BE2C (cell line): ENCODE measurements at regions not wholly inside any gene's neighbourhood (a gene's known extent, or its start where the extent isn't known, plus 50 kb on each side); places are given as distances from the start of the nearest gene placed in this dataset.
"Not testable (repeated sequence)": the region's sequence is repeated elsewhere in the genome, so short reads cannot be mapped to it uniquely, and the experiment has no call there.

Source experiments
- DNase-seq: peaks from one replicate; pipeline ENCODE4 v3.0.0-alpha.2; 2020
- H3K27me3 ChIP-seq: fragments of 250-450 bp; sonication (Bioruptor Pico); 2 replicates; pipeline ENCODE4 v1.5.1; 2020; ENCODE audit warnings: mild to moderate bottlenecking
- H3K36me3 ChIP-seq: fragments of 250-450 bp; sonication (Bioruptor Pico); 2 replicates; pipeline ENCODE4 v1.5.1; 2020; ENCODE audit warnings: mild to moderate bottlenecking
- H3K4me1 ChIP-seq: fragments of 250-450 bp; sonication (Bioruptor Pico); 2 replicates; pipeline ENCODE4 v1.5.1; 2020
- H3K4me3 ChIP-seq: 2 replicates; pipeline ENCODE4 v1.5.1; 2011; ENCODE audit warnings: low read depth, low read length
- H3K9me3 ChIP-seq: fragments of 250-450 bp; sonication (Bioruptor Pico); 2 replicates; pipeline ENCODE4 v1.5.1; 2020
- TF ChIP-seq, protein P1 (sequence below): IDR thresholded peaks from 2 replicates; pipeline ENCODE4 v1.5.1; 2012; ENCODE audit warnings: mild to moderate bottlenecking, low read depth, low read length

DNA sequence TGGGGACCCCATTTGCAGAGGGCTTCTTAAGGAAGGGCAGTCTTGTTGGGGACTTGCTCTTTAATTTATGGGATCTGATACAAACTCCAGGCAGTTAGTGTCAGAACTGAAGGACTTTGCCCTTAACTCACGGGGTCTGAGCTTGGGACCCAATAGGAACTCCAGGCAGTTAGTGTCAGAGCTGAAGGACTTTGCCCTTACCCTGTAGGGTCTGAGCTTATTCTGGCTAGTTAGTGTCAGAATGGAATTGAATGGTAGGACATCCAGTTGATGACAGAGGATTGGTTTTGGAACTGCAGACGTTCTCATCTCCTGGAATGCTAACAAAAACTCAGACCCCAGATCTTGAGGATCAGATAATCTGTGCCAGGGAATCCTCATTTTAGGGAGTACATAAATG lies 256.9 kb upstream of the COPS8 start:
- peaks cover 15% of the 10 kb centered on the region; the same call in 1 of the 2 replicates for H3K27me3 ChIP-seq
- no peaks in the 10 kb centered on the region for H3K9me3 ChIP-seq
- DNase-seq, result no peak
- no peak overlapping the region for H3K4me3 ChIP-seq
- no peaks in the 10 kb centered on the region for H3K4me1 ChIP-seq
- no peaks in the 10 kb centered on the region for H3K36me3 ChIP-seq
- TF ChIP-seq, protein P1, sequence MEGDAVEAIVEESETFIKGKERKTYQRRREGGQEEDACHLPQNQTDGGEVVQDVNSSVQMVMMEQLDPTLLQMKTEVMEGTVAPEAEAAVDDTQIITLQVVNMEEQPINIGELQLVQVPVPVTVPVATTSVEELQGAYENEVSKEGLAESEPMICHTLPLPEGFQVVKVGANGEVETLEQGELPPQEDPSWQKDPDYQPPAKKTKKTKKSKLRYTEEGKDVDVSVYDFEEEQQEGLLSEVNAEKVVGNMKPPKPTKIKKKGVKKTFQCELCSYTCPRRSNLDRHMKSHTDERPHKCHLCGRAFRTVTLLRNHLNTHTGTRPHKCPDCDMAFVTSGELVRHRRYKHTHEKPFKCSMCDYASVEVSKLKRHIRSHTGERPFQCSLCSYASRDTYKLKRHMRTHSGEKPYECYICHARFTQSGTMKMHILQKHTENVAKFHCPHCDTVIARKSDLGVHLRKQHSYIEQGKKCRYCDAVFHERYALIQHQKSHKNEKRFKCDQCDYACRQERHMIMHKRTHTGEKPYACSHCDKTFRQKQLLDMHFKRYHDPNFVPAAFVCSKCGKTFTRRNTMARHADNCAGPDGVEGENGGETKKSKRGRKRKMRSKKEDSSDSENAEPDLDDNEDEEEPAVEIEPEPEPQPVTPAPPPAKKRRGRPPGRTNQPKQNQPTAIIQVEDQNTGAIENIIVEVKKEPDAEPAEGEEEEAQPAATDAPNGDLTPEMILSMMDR, result no peak

DNA sequence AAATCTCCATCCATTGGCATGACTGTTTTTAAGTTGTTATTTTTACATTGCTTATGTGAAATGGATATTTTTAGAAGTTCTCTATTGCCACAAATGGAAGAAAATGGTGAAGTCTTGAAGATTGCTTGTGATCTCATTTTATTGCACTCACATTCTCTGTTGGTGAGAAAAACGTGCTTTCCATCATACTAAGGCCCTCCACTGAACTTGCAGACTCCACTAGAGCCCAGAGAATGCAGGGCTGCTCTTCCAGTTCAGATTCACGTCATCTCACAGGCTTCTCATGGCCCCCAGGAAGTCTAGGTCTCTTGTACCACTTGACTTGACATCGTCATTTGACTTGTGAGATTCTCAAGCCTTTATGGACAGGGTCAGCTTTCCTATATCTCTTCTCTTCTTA lies 254.8 kb upstream of the COPS8 start:
- TF ChIP-seq, protein P1, result no peak
- no peak for DNase-seq

DNA sequence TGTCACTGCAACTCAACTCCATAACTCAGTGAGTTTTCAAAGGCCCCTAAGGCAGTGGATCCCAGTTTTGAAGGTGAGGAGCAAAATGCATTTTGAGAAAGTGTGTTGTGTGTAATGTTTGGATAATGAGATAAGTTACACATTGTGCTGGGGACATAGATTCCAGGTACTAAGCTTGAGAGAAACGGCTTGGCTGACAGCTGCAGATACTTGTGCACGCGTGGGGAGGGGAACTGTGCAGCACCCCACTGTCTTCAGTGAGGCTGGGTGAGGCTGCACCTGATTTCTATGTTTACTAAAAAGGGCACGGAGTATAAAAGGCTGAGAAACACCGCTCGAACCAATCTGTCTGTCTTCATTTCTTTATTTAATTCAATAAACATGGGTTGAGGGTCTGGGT lies 254.0 kb upstream of the COPS8 start:
- H3K4me1 ChIP-seq, result no peaks in the 10 kb centered on the region
- no peak overlapping the region for H3K4me3 ChIP-seq
- peaks cover 10% of the 10 kb centered on the region; the same call in 1 of the 2 replicates for H3K27me3 ChIP-seq
- H3K9me3 ChIP-seq, result no peaks in the 10 kb centered on the region
- TF ChIP-seq, protein P1, result no peak
- no peaks in the 10 kb centered on the region for H3K36me3 ChIP-seq
- no peak for DNase-seq

More for the DNA sequence above, 254.8 kb upstream of the COPS8 start:
- Histone ChIP-seq H3K4me1 (no peaks in the 10 kb centered on the region), H3K9me3 (no peaks in the 10 kb centered on the region), H3K27me3 (peaks cover 14% of the 10 kb centered on the region; the same call in 1 of the 2 replicates), H3K36me3 (no peaks in the 10 kb centered on the region), H3K4me3 (no peak overlapping the region)

DNA sequence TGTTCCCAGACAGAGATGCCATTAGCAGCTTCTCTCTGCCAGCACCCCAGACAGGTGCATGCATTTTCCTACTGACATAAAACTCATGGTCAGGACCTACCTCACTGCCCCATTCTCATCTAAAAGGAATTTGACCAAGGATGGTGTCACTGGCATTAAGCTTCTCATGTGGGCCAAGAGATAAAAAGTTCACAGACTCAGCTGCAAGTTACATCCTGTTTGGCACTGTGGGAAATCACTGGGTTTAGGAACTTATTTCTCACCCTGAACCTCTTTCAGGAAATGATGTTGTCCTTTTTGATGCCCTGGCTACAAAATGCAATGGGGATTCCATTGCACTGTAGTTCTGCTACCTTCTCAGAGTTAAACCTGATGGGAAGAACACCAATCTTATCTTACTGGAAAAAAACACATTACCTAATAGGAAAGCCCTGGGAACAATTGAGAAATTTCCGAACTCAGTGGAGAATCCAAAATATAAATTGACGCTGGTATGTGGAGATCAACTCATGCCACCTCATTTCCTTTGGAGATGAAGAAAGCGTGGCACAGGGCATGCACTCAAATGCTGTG lies 252.1 kb upstream of the COPS8 start:
- no peak for DNase-seq
- no peaks in the 10 kb centered on the region for H3K36me3 ChIP-seq
- no peaks in the 10 kb centered on the region for H3K4me1 ChIP-seq
- H3K9me3 ChIP-seq, result no peaks in the 10 kb centered on the region
- H3K4me3 ChIP-seq, result no peak overlapping the region
- peaks cover 6% of the 10 kb centered on the region; the same call in 1 of the 2 replicates for H3K27me3 ChIP-seq
- TF ChIP-seq, protein P1, result no peak

DNA sequence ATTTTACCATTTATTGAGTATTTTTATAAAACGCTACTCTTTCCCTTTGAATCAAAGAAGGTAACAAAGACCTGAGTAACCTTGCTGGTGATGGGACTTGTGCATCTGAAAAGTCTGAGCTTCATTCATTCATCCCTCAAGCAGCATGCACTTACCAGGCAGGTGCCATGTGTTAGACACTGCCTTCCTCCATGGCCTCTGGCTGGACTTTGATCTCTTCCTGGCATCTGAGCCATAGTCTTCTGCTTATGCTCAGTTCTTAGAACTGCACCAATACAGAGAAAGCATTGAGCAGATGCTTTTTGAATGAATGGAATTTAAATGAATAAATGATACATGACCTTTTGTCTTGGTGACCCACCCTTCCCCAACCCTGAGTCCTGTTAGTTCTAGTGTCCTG lies 251.4 kb upstream of the COPS8 start:
- TF ChIP-seq, protein P1, result no peak
- no peaks in the 10 kb centered on the region for H3K4me1 ChIP-seq
- no peaks in the 10 kb centered on the region for H3K9me3 ChIP-seq
- no peaks in the 10 kb centered on the region for H3K36me3 ChIP-seq
- H3K27me3 ChIP-seq, result no peaks in the 10 kb centered on the region
- DNase-seq, result no peak
- H3K4me3 ChIP-seq, result no peak overlapping the region

DNA sequence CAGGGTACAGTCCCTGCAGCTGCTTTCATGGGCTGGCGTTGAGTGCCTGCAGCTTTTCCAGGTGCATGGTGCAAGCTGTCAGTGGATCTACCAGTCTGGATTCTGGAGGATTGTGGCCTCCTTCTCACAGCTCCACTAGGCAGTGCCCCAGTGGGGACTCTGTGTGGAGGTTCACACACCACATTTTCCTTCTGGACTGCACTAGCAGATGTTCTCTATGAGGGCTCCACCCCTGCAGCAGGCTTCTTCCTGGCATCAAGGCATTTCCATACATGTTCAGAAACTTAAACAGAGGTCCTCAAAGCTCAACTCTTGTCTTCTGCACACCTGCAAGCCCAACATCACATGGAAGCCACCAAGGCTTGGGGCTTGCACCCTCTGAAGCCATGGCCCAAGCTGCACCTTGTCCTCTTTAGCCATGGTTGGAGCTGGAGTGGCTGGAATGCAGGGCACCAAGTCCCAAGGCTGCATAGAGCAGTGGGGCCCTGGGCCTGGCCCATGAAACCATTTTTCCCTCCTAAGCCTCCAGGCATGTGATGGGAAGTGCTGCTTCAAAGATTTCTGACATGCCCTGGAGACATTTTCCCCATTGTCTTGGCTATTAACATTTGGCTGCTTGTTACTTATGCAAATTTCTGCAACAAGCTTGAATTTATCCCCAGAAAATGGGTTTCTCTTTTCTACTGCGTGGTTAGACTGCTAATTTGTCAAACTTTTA lies 250.2 kb upstream of the COPS8 start:
- DNase-seq, result no peak
- H3K9me3 ChIP-seq, result no peaks in the 10 kb centered on the region
- no peak overlapping the region for H3K4me3 ChIP-seq
- TF ChIP-seq, protein P1, result no peak
- H3K27me3 ChIP-seq, result no peaks in the 10 kb centered on the region
- H3K4me1 ChIP-seq, result no peaks in the 10 kb centered on the region
- H3K36me3 ChIP-seq, result no peaks in the 10 kb centered on the region

DNA sequence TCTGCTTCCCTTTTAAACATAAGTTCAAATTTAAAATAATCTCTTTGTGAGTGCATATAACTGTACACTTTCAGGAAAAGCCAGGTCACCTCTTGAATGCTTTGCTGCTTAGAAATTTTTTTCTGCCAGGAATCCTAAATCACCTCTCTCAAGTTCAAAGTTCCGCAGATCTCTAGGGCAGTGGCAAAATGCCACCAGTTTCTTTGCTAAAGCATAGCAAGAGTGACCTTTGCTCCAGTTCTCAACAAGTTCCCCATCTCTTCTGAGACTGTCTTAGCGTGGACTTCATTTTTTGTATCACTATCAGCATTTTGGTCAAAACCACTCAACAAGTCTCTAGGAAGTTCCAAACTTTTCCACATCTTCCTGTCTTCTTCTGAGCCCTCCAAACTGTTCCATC lies 249.7 kb upstream of the COPS8 start:
- not testable (repeated sequence) for H3K4me3 ChIP-seq, H3K4me1 ChIP-seq, H3K36me3 ChIP-seq, DNase-seq, H3K27me3 ChIP-seq, H3K9me3 ChIP-seq
